Panc1 (cell line): ENCODE measurements at regions not wholly inside any gene's neighbourhood (a gene's known extent, or its start where the extent isn't known, plus 50 kb on each side); places are given as distances from the start of the nearest gene placed in this dataset.

Source experiments
- CTCF ChIP-seq: fragments of 450-650 bp; IDR thresholded peaks from 2 replicates; pipeline ENCODE4 v1.5.1; 2017; ENCODE audit warnings: mild to moderate bottlenecking
- POLR2AphosphoS5 ChIP-seq: IDR thresholded peaks from 2 replicates; pipeline ENCODE4 v1.6.1; 2012; ENCODE audit warnings: mild to moderate bottlenecking, low read depth, low read length, moderate library complexity
- TF ChIP-seq, protein P1 (sequence below), 2 experiments: IDR thresholded peaks; 2 replicates each; pipeline ENCODE4 v1.6.1; 2011 to 2012; ENCODE audit warnings: low read depth in 2 of 2, control low read depth in 1 of 2, low read length in 1 of 2, mild to moderate bottlenecking in 1 of 2, moderate library complexity in 1 of 2; ENCODE audit not compliant: insufficient read depth in 1 of 2

DNA sequence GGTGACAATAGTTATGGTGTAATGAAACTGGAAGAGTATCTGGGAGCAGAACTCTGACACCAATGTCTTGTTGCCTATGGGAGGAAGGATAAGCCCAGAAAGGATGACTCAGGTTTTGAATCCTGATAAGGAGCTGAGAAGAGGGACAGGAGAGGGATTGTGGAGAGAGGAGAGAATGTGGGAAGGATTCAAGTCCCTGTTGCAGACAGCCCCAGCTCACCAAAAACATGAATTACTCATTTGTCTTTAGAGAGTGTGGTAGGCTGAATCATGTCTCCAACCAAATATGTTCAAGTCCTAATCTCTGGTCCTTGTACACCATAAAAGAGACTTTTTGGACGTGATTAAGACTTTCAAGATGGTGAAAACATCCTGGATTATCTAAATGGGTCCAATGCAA lies 206.9 kb upstream of the PHYHIPL start:
- no peak for TF ChIP-seq CTCF
- no peak for TF ChIP-seq POLR2AphosphoS5
- TF ChIP-seq, protein P1, sequence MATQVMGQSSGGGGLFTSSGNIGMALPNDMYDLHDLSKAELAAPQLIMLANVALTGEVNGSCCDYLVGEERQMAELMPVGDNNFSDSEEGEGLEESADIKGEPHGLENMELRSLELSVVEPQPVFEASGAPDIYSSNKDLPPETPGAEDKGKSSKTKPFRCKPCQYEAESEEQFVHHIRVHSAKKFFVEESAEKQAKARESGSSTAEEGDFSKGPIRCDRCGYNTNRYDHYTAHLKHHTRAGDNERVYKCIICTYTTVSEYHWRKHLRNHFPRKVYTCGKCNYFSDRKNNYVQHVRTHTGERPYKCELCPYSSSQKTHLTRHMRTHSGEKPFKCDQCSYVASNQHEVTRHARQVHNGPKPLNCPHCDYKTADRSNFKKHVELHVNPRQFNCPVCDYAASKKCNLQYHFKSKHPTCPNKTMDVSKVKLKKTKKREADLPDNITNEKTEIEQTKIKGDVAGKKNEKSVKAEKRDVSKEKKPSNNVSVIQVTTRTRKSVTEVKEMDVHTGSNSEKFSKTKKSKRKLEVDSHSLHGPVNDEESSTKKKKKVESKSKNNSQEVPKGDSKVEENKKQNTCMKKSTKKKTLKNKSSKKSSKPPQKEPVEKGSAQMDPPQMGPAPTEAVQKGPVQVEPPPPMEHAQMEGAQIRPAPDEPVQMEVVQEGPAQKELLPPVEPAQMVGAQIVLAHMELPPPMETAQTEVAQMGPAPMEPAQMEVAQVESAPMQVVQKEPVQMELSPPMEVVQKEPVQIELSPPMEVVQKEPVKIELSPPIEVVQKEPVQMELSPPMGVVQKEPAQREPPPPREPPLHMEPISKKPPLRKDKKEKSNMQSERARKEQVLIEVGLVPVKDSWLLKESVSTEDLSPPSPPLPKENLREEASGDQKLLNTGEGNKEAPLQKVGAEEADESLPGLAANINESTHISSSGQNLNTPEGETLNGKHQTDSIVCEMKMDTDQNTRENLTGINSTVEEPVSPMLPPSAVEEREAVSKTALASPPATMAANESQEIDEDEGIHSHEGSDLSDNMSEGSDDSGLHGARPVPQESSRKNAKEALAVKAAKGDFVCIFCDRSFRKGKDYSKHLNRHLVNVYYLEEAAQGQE (IDR thresholded peaks at IDR 0.05; ENCODE audit: insufficient read depth in 1 of 2, low read depth in 2 of 2, low read length in 1 of 2) = no peak
